ENCODE measurements at regions not wholly inside any gene's neighbourhood (a gene's known extent, or its start where the extent isn't known, plus 50 kb on each side); places are given as distances from the start of the nearest gene placed in this dataset.

- Histone ChIP-seq H3K9me3 (ENCODE audit: control insufficient read depth, insufficient read depth, low read length) (no peaks in the 10 kb centered on the region), H3K9ac (ENCODE audit: low read depth, low read length) (no peak overlapping the region), H3K4me1 (ENCODE audit: insufficient read depth, low read length) (no peaks in the 10 kb centered on the region), H3K36me3 (ENCODE audit: insufficient read depth, low read length) (no peaks in the 10 kb centered on the region)
Observed at GRCh38 chr2:215601990-215602721, 166.3 kb upstream of the FN1 start.

GRCh38 chr2:215601526-215601925, 165.7 kb upstream of the FN1 start:
- H3K9ac ChIP-seq (ENCODE audit: low read depth, low read length): no peak overlapping the region
- H3K4me1 ChIP-seq (ENCODE audit: insufficient read depth, low read length): no peaks in the 10 kb centered on the region
- no peaks in the 10 kb centered on the region for H3K36me3 ChIP-seq (ENCODE audit: insufficient read depth, low read length)
- no peaks in the 10 kb centered on the region for H3K9me3 ChIP-seq (ENCODE audit: control insufficient read depth, insufficient read depth, low read length)

- no peaks in the 10 kb centered on the region for H3K36me3 ChIP-seq (ENCODE audit: insufficient read depth, low read length)
- H3K9ac ChIP-seq (ENCODE audit: low read depth, low read length): no peak overlapping the region
- no peaks in the 10 kb centered on the region for H3K4me1 ChIP-seq (ENCODE audit: insufficient read depth, low read length)
- no peaks in the 10 kb centered on the region for H3K9me3 ChIP-seq (ENCODE audit: control insufficient read depth, insufficient read depth, low read length)
Observed at GRCh38 chr2:215598376-215598975, 162.6 kb upstream of the FN1 start.

- Histone ChIP-seq H3K4me1 (ENCODE audit: insufficient read depth, low read length) (no peaks in the 10 kb centered on the region), H3K36me3 (ENCODE audit: insufficient read depth, low read length) (no peaks in the 10 kb centered on the region), H3K9me3 (ENCODE audit: control insufficient read depth, insufficient read depth, low read length) (no peaks in the 10 kb centered on the region), H3K9ac (ENCODE audit: low read depth, low read length) (no peak overlapping the region)
Observed at GRCh38 chr2:215597577-215597976, 161.7 kb upstream of the FN1 start.

GRCh38 chr2:215594766-215595165, 158.9 kb upstream of the FN1 start:
- no peaks in the 10 kb centered on the region for H3K36me3 ChIP-seq (ENCODE audit: insufficient read depth, low read length)
- no peaks in the 10 kb centered on the region for H3K4me1 ChIP-seq (ENCODE audit: insufficient read depth, low read length)
- no peaks in the 10 kb centered on the region for H3K9me3 ChIP-seq (ENCODE audit: control insufficient read depth, insufficient read depth, low read length)
- H3K9ac ChIP-seq (ENCODE audit: low read depth, low read length): no peak overlapping the region

GRCh38 chr2:215590010-215590745, 154.3 kb upstream of the FN1 start:
- H3K4me1 ChIP-seq (ENCODE audit: insufficient read depth, low read length): no peaks in the 10 kb centered on the region
- H3K9me3 ChIP-seq (ENCODE audit: control insufficient read depth, insufficient read depth, low read length): no peaks in the 10 kb centered on the region
- no peak overlapping the region for H3K9ac ChIP-seq (ENCODE audit: low read depth, low read length)
- no peaks in the 10 kb centered on the region for H3K36me3 ChIP-seq (ENCODE audit: insufficient read depth, low read length)

- Histone ChIP-seq H3K4me1 (ENCODE audit: insufficient read depth, low read length) (no peaks in the 10 kb centered on the region), H3K9me3 (ENCODE audit: control insufficient read depth, insufficient read depth, low read length) (no peaks in the 10 kb centered on the region), H3K9ac (ENCODE audit: low read depth, low read length) (no peak overlapping the region), H3K36me3 (ENCODE audit: insufficient read depth, low read length) (no peaks in the 10 kb centered on the region)
Observed at GRCh38 chr2:215583881-215584280, 148.0 kb upstream of the FN1 start.

GRCh38 chr2:215579809-215580208, 143.9 kb upstream of the FN1 start:
- H3K9me3 ChIP-seq (ENCODE audit: control insufficient read depth, insufficient read depth, low read length): no peaks in the 10 kb centered on the region
- no peaks in the 10 kb centered on the region for H3K36me3 ChIP-seq (ENCODE audit: insufficient read depth, low read length)
- no peak overlapping the region for H3K9ac ChIP-seq (ENCODE audit: low read depth, low read length)
- no peaks in the 10 kb centered on the region for H3K4me1 ChIP-seq (ENCODE audit: insufficient read depth, low read length)

GRCh38 chr2:215577356-215577755, 141.5 kb upstream of the FN1 start:
- H3K4me1 ChIP-seq (ENCODE audit: insufficient read depth, low read length): no peaks in the 10 kb centered on the region
- H3K9ac ChIP-seq (ENCODE audit: low read depth, low read length): no peak overlapping the region
- no peaks in the 10 kb centered on the region for H3K9me3 ChIP-seq (ENCODE audit: control insufficient read depth, insufficient read depth, low read length)
- H3K36me3 ChIP-seq (ENCODE audit: insufficient read depth, low read length): no peaks in the 10 kb centered on the region

GRCh38 chr2:215576572-215576971, 140.7 kb upstream of the FN1 start:
- H3K9me3 ChIP-seq (ENCODE audit: control insufficient read depth, insufficient read depth, low read length): no peaks in the 10 kb centered on the region
- H3K9ac ChIP-seq (ENCODE audit: low read depth, low read length): no peak overlapping the region
- H3K4me1 ChIP-seq (ENCODE audit: insufficient read depth, low read length): no peaks in the 10 kb centered on the region
- no peaks in the 10 kb centered on the region for H3K36me3 ChIP-seq (ENCODE audit: insufficient read depth, low read length)

GRCh38 chr2:215573496-215573895, 137.6 kb upstream of the FN1 start:
- Histone ChIP-seq H3K9me3 (ENCODE audit: control insufficient read depth, insufficient read depth, low read length) (no peaks in the 10 kb centered on the region), H3K36me3 (ENCODE audit: insufficient read depth, low read length) (no peaks in the 10 kb centered on the region), H3K4me1 (ENCODE audit: insufficient read depth, low read length) (no peaks in the 10 kb centered on the region), H3K9ac (ENCODE audit: low read depth, low read length) (no peak overlapping the region)

- H3K36me3 ChIP-seq (ENCODE audit: insufficient read depth, low read length): no peaks in the 10 kb centered on the region
Observed at GRCh38 chr2:215572341-215572848, 136.5 kb upstream of the FN1 start.

GRCh38 chr2:215571689-215572088, 135.8 kb upstream of the FN1 start:
- H3K9me3 ChIP-seq (ENCODE audit: control insufficient read depth, insufficient read depth, low read length): no peaks in the 10 kb centered on the region
- H3K36me3 ChIP-seq (ENCODE audit: insufficient read depth, low read length): no peaks in the 10 kb centered on the region
- H3K9ac ChIP-seq (ENCODE audit: low read depth, low read length): no peak overlapping the region
- H3K4me1 ChIP-seq (ENCODE audit: insufficient read depth, low read length): no peaks in the 10 kb centered on the region

More at GRCh38 chr2:215572341-215572848, 136.5 kb upstream of the FN1 start:
- H3K4me1 ChIP-seq (ENCODE audit: insufficient read depth, low read length): no peaks in the 10 kb centered on the region
- H3K9me3 ChIP-seq (ENCODE audit: control insufficient read depth, insufficient read depth, low read length): no peaks in the 10 kb centered on the region
- no peak overlapping the region for H3K9ac ChIP-seq (ENCODE audit: low read depth, low read length)

GRCh38 chr2:215567504-215567903, 131.6 kb upstream of the FN1 start:
- Histone ChIP-seq H3K9me3 (ENCODE audit: control insufficient read depth, insufficient read depth, low read length) (no peaks in the 10 kb centered on the region), H3K9ac (ENCODE audit: low read depth, low read length) (no peak overlapping the region), H3K36me3 (ENCODE audit: insufficient read depth, low read length) (no peaks in the 10 kb centered on the region), H3K4me1 (ENCODE audit: insufficient read depth, low read length) (no peaks in the 10 kb centered on the region)

- Histone ChIP-seq H3K9me3 (ENCODE audit: control insufficient read depth, insufficient read depth, low read length) (no peaks in the 10 kb centered on the region), H3K4me1 (ENCODE audit: insufficient read depth, low read length) (no peaks in the 10 kb centered on the region), H3K9ac (ENCODE audit: low read depth, low read length) (no peak overlapping the region), H3K36me3 (ENCODE audit: insufficient read depth, low read length) (no peaks in the 10 kb centered on the region)
Observed at GRCh38 chr2:215565897-215566296, 130.0 kb upstream of the FN1 start.

All from ES-I3 (cell line).